Lower leg skin (tissue), 3 donors: ENCODE measurements at regions not wholly inside any gene's neighbourhood (a gene's known extent, or its start where the extent isn't known, plus 50 kb on each side); places are given as distances from the start of the nearest gene placed in this dataset.

ENCODE experiments used
- CTCF ChIP-seq, 3 donors: fragments of 450-650 bp; IDR thresholded peaks; one replicate each; pipeline ENCODE4 v1.5.1; 2016; ENCODE audit warnings: antibody characterized with exemption in 3 of 3, mild to moderate bottlenecking in 3 of 3, moderate library complexity in 2 of 3
- POLR2A ChIP-seq, 2 donors: fragments of 450-650 bp; IDR thresholded peaks; one replicate each; pipeline ENCODE4 v1.6.1; 2016 to 2017; ENCODE audit warnings: antibody characterized with exemption in 2 of 2, mild to moderate bottlenecking in 1 of 2, moderate library complexity in 1 of 2

- TF ChIP-seq POLR2A (IDR thresholded peaks at IDR 0.05) (no peak), CTCF (IDR thresholded peaks at IDR 0.05) (no peak)
Measured at GRCh38 chr18:6639305-6639704, 90.2 kb upstream of the ARHGAP28 start.
